Dedifferentiated amniotic fluid mesenchymal stem cell (primary cell): ENCODE measurements at regions not wholly inside any gene's neighbourhood (a gene's known extent, or its start where the extent isn't known, plus 50 kb on each side); places are given as distances from the start of the nearest gene placed in this dataset.
A peak's percentile ranks its signal among the peaks of the same experiment; 100 is the strongest.

Experiments
- DNase-seq: peaks from one replicate; pipeline ENCODE4 v3.0.0-alpha.2; 2016; ENCODE audit errors: extremely low spot score

- no peak for DNase-seq
Observed at GRCh38 chr15:94893091-94893490, 661.7 kb downstream of the MCTP2 start.

GRCh38 chr15:94894056-94894455 is 662.7 kb downstream of the MCTP2 start:
- DNase-seq, result no peak

GRCh38 chr15:94909510-94909909 is 678.1 kb downstream of the MCTP2 start:
- no peak for DNase-seq

DNA sequence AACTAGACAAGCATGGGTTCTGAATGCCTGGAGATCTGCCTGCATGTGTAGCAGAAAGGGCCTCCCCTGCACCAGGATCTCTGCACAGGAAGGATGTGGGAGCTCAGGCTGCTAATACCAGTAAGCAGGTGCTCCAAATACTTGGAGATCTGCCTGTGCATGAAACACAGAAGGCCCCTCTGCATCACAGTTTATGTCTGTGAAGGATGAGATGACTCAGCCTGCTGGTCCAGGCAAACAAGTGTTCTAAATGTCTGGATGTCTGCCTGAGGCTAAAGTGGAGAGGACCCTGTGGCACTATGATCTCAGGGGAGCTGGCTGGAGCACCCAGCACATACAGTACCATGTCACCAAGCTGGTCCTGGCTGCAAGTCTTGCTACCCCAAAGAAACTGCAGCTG is 678.8 kb downstream of the MCTP2 start:
- no peak for DNase-seq

GRCh38 chr15:94912760-94913159 is 681.4 kb downstream of the MCTP2 start:
- no peak for DNase-seq

DNA sequence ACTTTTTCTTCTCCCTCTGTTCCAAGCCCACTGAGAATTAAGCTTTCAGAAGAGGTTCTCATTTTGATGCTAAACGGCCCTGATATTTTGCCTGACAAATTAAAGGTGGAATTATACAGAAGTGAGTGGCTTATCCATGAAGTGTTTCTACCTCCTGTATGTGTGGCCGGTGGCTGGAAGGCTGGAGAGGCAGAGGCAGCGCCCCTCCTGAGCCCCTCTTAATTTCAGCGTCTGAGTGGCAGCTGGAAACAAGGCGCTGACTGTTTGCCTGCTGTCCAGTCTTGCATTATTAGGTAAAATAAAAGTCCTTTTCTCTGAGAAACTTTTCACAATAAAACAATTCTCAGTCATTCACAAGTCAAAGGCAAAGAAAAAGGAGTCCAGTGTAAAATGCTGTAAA is 685.7 kb downstream of the MCTP2 start:
- DNase-seq, result no peak

- no peak for DNase-seq
Observed at GRCh38 chr15:94921936-94922335, 690.6 kb downstream of the MCTP2 start.

DNA sequence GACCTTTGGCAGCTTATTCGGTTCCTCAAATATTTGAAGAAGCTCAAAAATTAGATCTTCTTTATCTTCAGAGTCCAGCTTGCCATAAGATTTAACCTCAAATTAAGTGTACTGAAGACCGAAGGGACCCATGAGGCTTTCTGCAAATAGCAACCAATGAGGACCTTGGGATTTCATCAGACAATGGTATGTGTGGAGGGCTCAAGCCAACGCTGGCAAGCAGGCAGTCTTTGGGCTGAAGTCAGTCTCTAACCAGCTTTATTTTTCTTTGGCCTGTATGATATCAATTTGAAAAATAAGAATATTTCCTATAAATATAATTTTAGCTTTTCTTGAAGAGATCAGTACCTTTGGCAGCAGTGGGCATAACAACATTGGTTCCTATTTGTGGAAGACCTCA is 692.7 kb downstream of the MCTP2 start:
- DNase-seq, result no peak

GRCh38 chr15:94924971-94925598 is 693.7 kb downstream of the MCTP2 start:
- DNase-seq, result no peak

GRCh38 chr15:94925680-94926079 is 694.3 kb downstream of the MCTP2 start:
- no peak for DNase-seq

DNA sequence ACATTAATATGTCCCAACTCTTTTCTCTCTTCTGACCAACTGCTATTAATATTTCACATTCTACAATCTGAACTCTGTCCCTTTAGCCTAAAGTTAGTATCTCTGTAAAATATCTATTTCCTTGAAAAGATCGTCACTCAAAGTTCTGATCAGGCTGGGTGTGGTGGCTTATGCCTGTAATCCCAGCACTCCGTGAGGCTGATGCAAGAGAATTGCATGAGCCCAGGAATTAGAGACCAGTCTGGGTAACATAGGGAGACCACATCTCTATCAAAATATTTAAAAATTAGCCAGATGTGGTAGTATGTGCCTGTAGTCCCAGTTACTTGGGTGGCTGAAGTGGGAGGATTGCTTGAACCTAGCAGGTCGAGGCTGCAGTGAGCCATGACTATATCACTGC is 695.6 kb downstream of the MCTP2 start:
- no peak for DNase-seq

GRCh38 chr15:94929282-94929681 is 697.9 kb downstream of the MCTP2 start:
- DNase-seq, result no peak

GRCh38 chr15:94930441-94930840 is 699.1 kb downstream of the MCTP2 start:
- DNase-seq, result no peak

DNA sequence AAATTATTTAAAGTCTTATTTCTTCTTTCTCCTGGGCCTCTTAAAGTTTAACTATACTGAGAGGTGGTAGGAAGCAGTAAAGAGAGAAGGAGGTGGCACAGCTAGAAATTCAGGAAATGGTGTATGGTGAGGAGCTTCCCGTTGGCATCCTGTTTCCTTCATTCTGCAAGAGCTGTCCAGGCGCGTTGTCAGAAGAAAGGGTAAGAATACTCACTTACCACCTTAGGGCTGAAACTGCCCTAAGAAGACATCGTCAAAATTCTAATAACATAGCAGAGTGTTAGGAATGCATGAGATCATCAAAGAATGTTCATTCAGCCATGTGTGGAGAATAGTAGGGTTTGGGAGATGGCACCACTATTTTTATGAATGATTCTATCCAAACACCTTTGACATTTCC is 699.6 kb downstream of the MCTP2 start:
- DNase-seq, result no peak

DNA sequence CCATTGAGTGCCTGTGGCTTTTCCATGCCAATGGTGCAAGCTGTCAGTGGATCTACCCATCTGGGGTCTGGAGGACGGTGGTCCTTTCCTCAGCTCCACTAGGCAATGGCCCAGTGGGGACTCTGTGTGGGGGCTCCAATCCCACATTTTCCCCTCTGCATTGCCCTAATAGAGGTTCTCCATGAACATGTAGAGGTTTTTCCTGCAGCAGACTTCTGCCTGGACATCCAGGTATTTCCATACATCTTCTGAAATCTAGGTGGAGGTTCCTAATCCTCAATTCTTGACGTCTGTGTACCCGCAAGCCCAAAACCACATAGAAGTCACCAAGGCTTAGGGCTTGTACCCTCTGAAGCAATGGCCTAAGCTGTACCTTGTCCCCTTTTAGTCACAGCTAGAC is 703.1 kb downstream of the MCTP2 start:
- no peak for DNase-seq

DNA sequence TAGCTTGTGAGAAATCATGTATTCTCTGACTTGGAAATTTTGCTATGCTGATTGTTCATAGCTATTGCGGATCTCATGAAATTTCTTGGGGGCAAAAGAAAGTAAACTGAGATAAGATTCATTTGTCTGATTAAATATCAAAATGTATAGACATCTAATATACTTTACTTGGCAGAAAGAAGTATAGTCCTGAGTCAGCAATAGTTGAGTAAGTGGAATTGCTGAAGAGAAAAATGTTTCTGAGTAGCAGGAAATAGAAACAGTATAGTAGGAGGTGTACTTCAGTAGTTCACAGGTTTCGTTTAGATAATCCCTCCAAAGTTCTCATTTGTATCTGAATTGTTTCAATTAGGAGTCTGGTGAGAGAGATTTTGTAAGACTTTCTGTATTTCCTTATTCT is 705.9 kb downstream of the MCTP2 start:
- DNase-seq, result no peak

- no peak for DNase-seq
Observed at GRCh38 chr15:94943888-94944287, 712.5 kb downstream of the MCTP2 start.

DNA sequence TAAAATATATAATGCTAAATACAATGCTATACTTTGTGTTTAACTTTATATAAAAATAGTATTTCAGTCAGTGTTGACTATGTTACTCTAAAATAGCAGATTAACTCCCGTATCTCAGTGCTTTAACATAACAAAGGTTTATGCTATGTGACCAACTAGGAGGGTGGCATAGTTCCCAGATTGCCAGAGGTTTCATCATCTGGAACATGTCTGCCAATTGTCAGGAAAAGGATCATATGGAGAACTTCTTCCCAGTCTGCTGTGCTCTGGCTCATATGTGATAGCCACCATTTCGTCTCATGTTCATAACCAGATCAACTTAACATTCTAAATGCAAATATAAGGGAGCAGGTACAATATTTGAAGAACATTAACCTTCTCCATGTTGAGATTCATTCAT is 720.2 kb downstream of the MCTP2 start:
- DNase-seq, result peak; percentile 40

- DNase-seq, result no peak
Observed at GRCh38 chr15:94963953-94964352, 732.6 kb downstream of the MCTP2 start.

GRCh38 chr15:94965593-94965992 is 734.2 kb downstream of the MCTP2 start:
- no peak for DNase-seq

DNA sequence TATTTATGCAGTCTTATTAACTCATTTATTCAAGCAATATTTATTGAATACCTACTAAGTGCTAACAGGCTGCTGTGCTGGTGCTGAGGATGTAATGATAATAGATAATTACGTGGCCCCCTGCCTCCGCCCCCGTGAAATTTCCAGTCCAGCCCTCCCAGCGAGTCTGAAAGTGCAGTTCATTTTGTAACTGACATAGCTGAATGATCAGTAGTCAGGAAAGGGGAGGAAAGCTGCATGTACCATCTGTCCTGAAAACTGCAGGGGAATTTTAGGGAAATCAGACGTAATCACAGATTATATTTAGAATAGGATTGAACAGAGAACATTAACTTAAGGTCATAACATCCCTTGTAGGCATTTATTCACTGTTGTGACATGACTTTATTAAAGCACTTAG is 736.8 kb downstream of the MCTP2 start:
- no peak for DNase-seq

DNA sequence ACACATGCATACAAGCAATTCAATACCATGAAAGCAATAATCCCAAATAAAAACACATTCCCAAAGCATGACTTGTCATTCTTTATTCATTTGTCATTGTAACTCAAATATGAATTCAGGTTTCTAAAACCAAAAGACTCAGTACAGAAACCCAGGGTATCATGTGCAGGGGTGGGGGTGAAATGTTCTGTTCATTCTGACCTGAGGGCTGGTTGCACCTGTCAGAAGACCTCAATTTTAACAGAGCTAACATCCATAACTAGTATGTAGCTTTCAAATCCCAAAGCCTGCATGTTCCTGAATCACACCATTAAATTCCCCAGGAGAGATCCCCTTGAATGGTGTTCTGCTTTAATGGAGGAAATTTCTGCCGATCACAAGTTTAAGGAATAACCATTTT is 738.7 kb downstream of the MCTP2 start:
- DNase-seq, result no peak

DNA sequence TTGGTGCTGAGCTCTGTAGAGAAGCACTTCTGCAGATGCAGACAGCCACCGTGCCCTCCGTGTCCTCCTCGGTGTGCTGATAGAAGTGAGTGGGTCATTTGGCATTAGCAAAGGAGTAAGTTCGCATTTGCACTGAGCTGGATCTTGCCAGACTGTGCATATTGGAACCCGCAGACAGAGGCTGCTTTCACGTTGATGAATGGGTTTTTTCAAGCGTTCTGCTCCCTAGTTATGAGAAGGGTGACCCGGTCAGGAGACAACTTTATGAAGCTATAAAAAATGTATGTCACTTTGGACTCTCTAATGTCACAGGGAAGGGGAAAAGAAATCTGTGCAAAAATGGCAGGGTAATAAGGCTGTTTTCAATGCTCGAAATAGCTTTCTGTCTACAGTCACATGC is 739.4 kb downstream of the MCTP2 start:
- no peak for DNase-seq

GRCh38 chr15:94972314-94972713 is 741.0 kb downstream of the MCTP2 start:
- no peak for DNase-seq

DNA sequence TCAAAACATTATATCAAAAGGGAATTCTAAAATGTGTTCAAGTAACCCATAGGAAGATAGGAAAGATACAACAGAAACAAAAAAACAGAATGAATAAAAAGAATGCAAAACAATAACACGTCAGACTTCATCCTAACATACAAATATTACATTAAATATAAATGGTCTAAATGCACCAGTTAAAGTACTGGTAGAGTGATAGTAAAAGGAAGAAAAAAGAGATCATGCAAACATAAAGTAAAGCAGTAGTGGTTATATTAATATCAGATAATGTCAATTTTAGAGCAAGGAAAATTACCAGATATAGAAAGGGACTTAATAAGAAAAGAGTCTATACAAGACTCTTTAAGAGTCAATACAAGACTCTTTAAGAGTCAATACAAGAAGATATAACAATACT is 755.7 kb downstream of the MCTP2 start:
- no peak for DNase-seq
